H9 (cell line): ENCODE measurements at regions not wholly inside any gene's neighbourhood (a gene's known extent, or its start where the extent isn't known, plus 50 kb on each side); places are given as distances from the start of the nearest gene placed in this dataset.

Experiments
- DNase-seq: peaks from one replicate; pipeline ENCODE4 v3.0.0-alpha.2; 2017
- H2AFZ ChIP-seq: one replicate; pipeline ENCODE4 v1.6.1; 2013; ENCODE audit warnings: mild to moderate bottlenecking, low read length, control low read depth, moderate library complexity
- H2AK5ac ChIP-seq: 2 replicates; pipeline ENCODE4 v1.6.1; 2013; ENCODE audit warnings: low read length, control low read depth, mixed read lengths; ENCODE audit not compliant: insufficient read length
- H2BK120ac ChIP-seq: one replicate; pipeline ENCODE4 v1.6.1; 2013; ENCODE audit warnings: low read depth, mild to moderate bottlenecking, low read length, control low read depth, inconsistent platforms; ENCODE audit not compliant: poor library complexity, severe bottlenecking
- H2BK12ac ChIP-seq: 2 replicates; pipeline ENCODE4 v1.6.1; 2013; ENCODE audit warnings: low read length, control low read depth, mixed read lengths, low read depth; ENCODE audit not compliant: insufficient read length
- H2BK15ac ChIP-seq: 2 replicates; pipeline ENCODE4 v1.6.1; 2013; ENCODE audit warnings: low read depth, low read length, control low read depth
- H2BK20ac ChIP-seq: one replicate; pipeline ENCODE4 v1.6.1; 2013; ENCODE audit warnings: low read depth, mild to moderate bottlenecking, low read length, control low read depth, inconsistent platforms; ENCODE audit not compliant: poor library complexity, severe bottlenecking
- H2BK5ac ChIP-seq: 2 replicates; pipeline ENCODE4 v1.6.1; 2013; ENCODE audit warnings: low read length, control low read depth, mixed read lengths; ENCODE audit not compliant: insufficient read length
- H3K14ac ChIP-seq: 2 replicates; pipeline ENCODE4 v1.6.1; 2013; ENCODE audit warnings: low read length, control low read depth; ENCODE audit not compliant: insufficient read depth
- H3K18ac ChIP-seq: 2 replicates; pipeline ENCODE4 v1.6.1; 2013; ENCODE audit warnings: low read depth, mild to moderate bottlenecking, mixed read lengths, low read length, control low read depth; ENCODE audit not compliant: insufficient read length
- H3K23ac ChIP-seq: 2 replicates; pipeline ENCODE4 v1.6.1; 2013; ENCODE audit warnings: low read length, control low read depth, mixed read lengths, low read depth; ENCODE audit not compliant: insufficient read length
- H3K23me2 ChIP-seq: 2 replicates; pipeline ENCODE4 v1.6.1; 2013; ENCODE audit warnings: low read depth, mild to moderate bottlenecking, mixed read lengths, low read length, control low read depth; ENCODE audit not compliant: insufficient read length, poor library complexity, severe bottlenecking
- H3K27ac ChIP-seq: 2 replicates; pipeline ENCODE4 v1.5.1; 2013; ENCODE audit warnings: low read length, control low read depth, mixed read lengths, low read depth; ENCODE audit not compliant: insufficient read length
- H3K27me3 ChIP-seq: 2 replicates; pipeline ENCODE4 v1.6.1; 2013; ENCODE audit warnings: low read length, control low read depth, inconsistent platforms; ENCODE audit not compliant: insufficient read depth
- H3K4ac ChIP-seq: 2 replicates; pipeline ENCODE4 v1.6.1; 2013; ENCODE audit warnings: low read depth, mild to moderate bottlenecking, control low read depth, inconsistent platforms, low read length, moderate library complexity
- H3K4me1 ChIP-seq: 2 replicates; pipeline ENCODE4 v1.6.1; 2013; ENCODE audit warnings: low read length, control low read depth, inconsistent platforms; ENCODE audit not compliant: insufficient read depth
- H3K4me2 ChIP-seq: 2 replicates; pipeline ENCODE4 v1.6.1; 2013; ENCODE audit warnings: low read length, control low read depth, mixed read lengths; ENCODE audit not compliant: insufficient read length, insufficient read depth
- H3K56ac ChIP-seq: 2 replicates; pipeline ENCODE4 v1.6.1; 2013; ENCODE audit warnings: low read depth, mild to moderate bottlenecking, mixed read lengths, low read length, control low read depth; ENCODE audit not compliant: insufficient read length
- H3K79me1 ChIP-seq: 2 replicates; pipeline ENCODE4 v1.6.1; 2013; ENCODE audit warnings: low read depth, mild to moderate bottlenecking, moderate library complexity, low read length, control low read depth, inconsistent platforms; ENCODE audit not compliant: insufficient read depth, poor library complexity, severe bottlenecking
- H3K79me2 ChIP-seq: 2 replicates; pipeline ENCODE4 v1.6.1; 2013; ENCODE audit warnings: low read length, control low read depth, inconsistent platforms; ENCODE audit not compliant: insufficient read depth
- H3K9ac ChIP-seq: 2 replicates; pipeline ENCODE4 v1.6.1; 2013; ENCODE audit warnings: low read length, control low read depth, mixed read lengths; ENCODE audit not compliant: insufficient read length; ENCODE audit errors: extremely low read depth
- H3K9me3 ChIP-seq: one replicate; pipeline ENCODE4 v1.6.1; 2013; ENCODE audit warnings: low read depth, low read length, inconsistent platforms; ENCODE audit not compliant: control insufficient read depth
- H3T11ph ChIP-seq: one replicate; pipeline ENCODE4 v1.6.1; 2013; ENCODE audit warnings: mild to moderate bottlenecking, low read length, control low read depth, inconsistent platforms
- H4K20me1 ChIP-seq: one replicate; pipeline ENCODE4 v1.6.1; 2013; ENCODE audit not compliant: control insufficient read depth, insufficient read length, insufficient read depth
- H4K5ac ChIP-seq: 2 replicates; pipeline ENCODE4 v1.6.1; 2013; ENCODE audit warnings: low read depth, mild to moderate bottlenecking, mixed read lengths, low read length, control low read depth; ENCODE audit not compliant: insufficient read length
- H4K8ac ChIP-seq: replicated peaks from 2 replicates; pipeline ENCODE4 v1.6.1; 2013; ENCODE audit warnings: low read length, control low read depth, mixed read lengths, low read depth; ENCODE audit not compliant: insufficient read length
- H4K91ac ChIP-seq: 2 replicates; pipeline ENCODE4 v1.6.1; 2013; ENCODE audit warnings: low read depth, mild to moderate bottlenecking, moderate library complexity, mixed read lengths, low read length, control low read depth; ENCODE audit not compliant: insufficient read length
- H3K27ac Mint-ChIP-seq, 3 experiments: 2 replicates in 2 of 3; 3 replicates in 1 of 3; pipeline ENCODE4 v1.8.0; 2020 to 2021; ENCODE audit warnings: mixed read lengths in 3 of 3, mild to moderate bottlenecking in 1 of 3, moderate library complexity in 1 of 3
- H3K27me3 Mint-ChIP-seq: 2 replicates; pipeline ENCODE4 v1.8.0; 2021; ENCODE audit warnings: low read depth, mild to moderate bottlenecking, moderate library complexity, mixed read lengths
- H3K36me3 Mint-ChIP-seq, 3 experiments: 2 replicates in 2 of 3; 3 replicates in 1 of 3; pipeline ENCODE4 v1.8.0; 2020 to 2021; ENCODE audit warnings: low read depth in 3 of 3, mixed read lengths in 3 of 3; ENCODE audit not compliant: insufficient read depth in 1 of 3
- H3K4me1 Mint-ChIP-seq, 2 experiments: 2 replicates each; pipeline ENCODE4 v1.8.0; 2020; ENCODE audit warnings: mixed read lengths in 2 of 2
- H3K4me3 Mint-ChIP-seq, 2 experiments: 2 replicates in 1 of 2; 3 replicates in 1 of 2; pipeline ENCODE4 v1.8.0; 2020 to 2021; ENCODE audit warnings: mild to moderate bottlenecking in 2 of 2, mixed read lengths in 2 of 2, moderate library complexity in 1 of 2
- H3K9me3 Mint-ChIP-seq, 2 experiments: 2 replicates in 1 of 2; 3 replicates in 1 of 2; pipeline ENCODE4 v1.8.0; 2020; ENCODE audit warnings: mild to moderate bottlenecking in 2 of 2, mixed read lengths in 2 of 2, moderate library complexity in 1 of 2
- CTCF ChIP-seq: fragments of 200-600 bp; sonication (generic); conservative IDR thresholded peaks from 3 replicates; pipeline ENCODE4 v1.8.0; 2021; ENCODE audit warnings: antibody characterized with exemption, mild to moderate bottlenecking
- WGBS: extraction: QIAGEN DNeasy Blood & Tissue Kit; methylation state at CpG from one replicate; pipeline ENCODE4 v1.1.7; 2013; ENCODE audit warnings: missing lambda C conversion rate, low lambda C conversion rate, mixed read lengths; ENCODE audit not compliant: insufficient read length; ENCODE audit errors: extremely low coverage; 5-methylcytosine and 5-hydroxymethylcytosine counted together

DNA sequence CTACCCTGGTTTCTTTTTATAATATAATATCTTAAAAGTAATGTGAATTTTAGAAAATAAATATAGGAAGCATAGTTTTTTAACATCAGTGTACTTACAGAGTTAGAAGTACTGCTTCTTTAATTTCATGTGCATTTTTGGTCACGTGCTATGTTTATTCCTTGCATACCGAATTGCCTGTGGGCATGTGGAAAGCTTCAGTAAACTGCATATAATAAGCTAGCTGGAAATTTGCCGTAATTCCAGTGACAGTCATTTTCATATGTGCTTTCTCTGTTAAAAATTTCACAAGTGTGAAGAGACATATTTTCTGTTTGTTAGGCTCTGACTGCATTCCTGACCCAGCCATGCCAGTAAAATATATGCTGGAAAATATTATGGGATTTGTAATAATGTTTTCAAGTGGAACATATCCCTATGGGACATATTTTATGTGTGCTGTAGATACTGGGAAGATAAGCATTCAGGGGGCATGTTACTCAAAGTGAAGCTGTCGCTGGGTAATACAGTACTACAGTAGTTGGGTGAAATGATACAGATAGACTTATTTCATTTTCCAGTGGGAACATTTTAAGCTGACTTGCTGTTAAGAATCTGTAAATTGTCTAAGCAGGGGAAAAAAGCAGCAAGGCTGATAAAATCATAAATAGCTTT, 616.7 kb downstream of the FRK start:
- Histone ChIP-seq H3K9ac (no peak overlapping the region), H3K18ac (no peak overlapping the region), H2BK12ac (no peak overlapping the region), H3K23ac (no peak overlapping the region), H2AK5ac (no peak overlapping the region), H3T11ph (no peak overlapping the region), H2BK120ac (no peak overlapping the region), H3K14ac (no peak overlapping the region), H3K9me3 (no peaks in the 10 kb centered on the region), H2BK20ac (no peak overlapping the region), H4K91ac (no peak overlapping the region), H3K4me2 (no peak overlapping the region), H2BK5ac (no peak overlapping the region), H3K56ac (no peak overlapping the region), H3K79me2 (no peaks in the 10 kb centered on the region), H4K20me1 (no peaks in the 10 kb centered on the region), H3K4me1 (no peaks in the 10 kb centered on the region), H4K8ac (no peak overlapping the region), H3K4ac (no peak overlapping the region), H4K5ac (no peak overlapping the region), H3K27ac (no peak overlapping the region), H3K79me1 (no peaks in the 10 kb centered on the region), H3K23me2 (no peaks in the 10 kb centered on the region), H2AFZ (no peak overlapping the region), H2BK15ac (no peak overlapping the region), H3K27me3 (no peaks in the 10 kb centered on the region)
- no CpG with 5 or more reads among the region's 4 CpGs for WGBS
- H3K4me1 Mint-ChIP-seq, result peaks cover 18 to 23% of the 10 kb centered on the region in 2 experiments
- TF ChIP-seq CTCF, result no peak
- H3K9me3 Mint-ChIP-seq, result peaks cover 0 to 5% of the 10 kb centered on the region in 2 experiments; a peak in 1 of 5 replicates
- no peak overlapping the region for H3K27ac Mint-ChIP-seq
- no peaks in the 10 kb centered on the region for H3K36me3 Mint-ChIP-seq
- H3K27me3 Mint-ChIP-seq, result no peaks in the 10 kb centered on the region
- DNase-seq, result no peak
- no peak overlapping the region for H3K4me3 Mint-ChIP-seq
